ENCODE measurements at regions not wholly inside any gene's neighbourhood (a gene's known extent, or its start where the extent isn't known, plus 50 kb on each side); places are given as distances from the start of the nearest gene placed in this dataset.

GRCh38 chr9:19615036-19615624, 173.7 kb downstream of the SLC24A2 start:
- TF ChIP-seq CTCF (IDR thresholded peaks at IDR 0.05; ENCODE audit: low read depth, low read length, missing control alignments), result no peak
- no peak for DNase-seq (ENCODE audit: low read depth)
- H3K4me3 ChIP-seq (ENCODE audit: low read depth, low read length), result no peak overlapping the region

- H3K4me3 ChIP-seq (ENCODE audit: low read depth, low read length), result no peak overlapping the region
- TF ChIP-seq CTCF (IDR thresholded peaks at IDR 0.05; ENCODE audit: low read depth, low read length, missing control alignments), result no peak
- DNase-seq (ENCODE audit: low read depth), result no peak
Measured at GRCh38 chr9:19614294-19614693, 174.5 kb downstream of the SLC24A2 start.

- H3K4me3 ChIP-seq (ENCODE audit: low read depth, low read length), result no peak overlapping the region
- DNase-seq (ENCODE audit: low read depth), result no peak
- TF ChIP-seq CTCF (IDR thresholded peaks at IDR 0.05; ENCODE audit: low read depth, low read length, missing control alignments), result no peak
Measured at GRCh38 chr9:19600538-19600937, 188.3 kb downstream of the SLC24A2 start.

- DNase-seq (ENCODE audit: low read depth), result no peak
- TF ChIP-seq CTCF (IDR thresholded peaks at IDR 0.05; ENCODE audit: low read depth, low read length, missing control alignments), result no peak
- H3K4me3 ChIP-seq (ENCODE audit: low read depth, low read length), result no peak overlapping the region
Measured at GRCh38 chr9:19598722-19599121, 189.9 kb downstream of the ACER2 start.

GRCh38 chr9:19597176-19597575, 188.4 kb downstream of the ACER2 start:
- no peak for TF ChIP-seq CTCF (IDR thresholded peaks at IDR 0.05; ENCODE audit: low read depth, low read length, missing control alignments)
- no peak for DNase-seq (ENCODE audit: low read depth)
- no peak overlapping the region for H3K4me3 ChIP-seq (ENCODE audit: low read depth, low read length)

GRCh38 chr9:19595003-19595402, 186.2 kb downstream of the ACER2 start:
- DNase-seq (ENCODE audit: low read depth), result no peak
- no peak overlapping the region for H3K4me3 ChIP-seq (ENCODE audit: low read depth, low read length)
- TF ChIP-seq CTCF (IDR thresholded peaks at IDR 0.05; ENCODE audit: low read depth, low read length, missing control alignments), result no peak

GRCh38 chr9:19587678-19588077, 178.9 kb downstream of the ACER2 start:
- no peak for DNase-seq (ENCODE audit: low read depth)
- no peak for TF ChIP-seq CTCF (IDR thresholded peaks at IDR 0.05; ENCODE audit: low read depth, low read length, missing control alignments)
- H3K4me3 ChIP-seq (ENCODE audit: low read depth, low read length), result no peak overlapping the region
